Prostate gland (tissue), 2 donors: ENCODE measurements at regions not wholly inside any gene's neighbourhood (a gene's known extent, or its start where the extent isn't known, plus 50 kb on each side); places are given as distances from the start of the nearest gene placed in this dataset.

Experiments used
- POLR2AphosphoS5 ChIP-seq: sonication (generic); formaldehyde crosslinking; IDR thresholded peaks from one replicate; pipeline ENCODE4 v1.6.1; 2017; ENCODE audit warnings: antibody characterized with exemption
- TF ChIP-seq, protein P1 (sequence below), 4 experiments: fragments of 200-600 bp in 2 of 4; fragments of 450-650 bp in 2 of 4; sonication (generic) in 2 of 4; IDR thresholded peaks; 1 replicate in 3 of 4; 2 replicates in 1 of 4; pipeline ENCODE4 v1.5.1; 2016 to 2019; ENCODE audit warnings: antibody characterized with exemption in 4 of 4, mild to moderate bottlenecking in 2 of 4, moderate library complexity in 2 of 4

DNA sequence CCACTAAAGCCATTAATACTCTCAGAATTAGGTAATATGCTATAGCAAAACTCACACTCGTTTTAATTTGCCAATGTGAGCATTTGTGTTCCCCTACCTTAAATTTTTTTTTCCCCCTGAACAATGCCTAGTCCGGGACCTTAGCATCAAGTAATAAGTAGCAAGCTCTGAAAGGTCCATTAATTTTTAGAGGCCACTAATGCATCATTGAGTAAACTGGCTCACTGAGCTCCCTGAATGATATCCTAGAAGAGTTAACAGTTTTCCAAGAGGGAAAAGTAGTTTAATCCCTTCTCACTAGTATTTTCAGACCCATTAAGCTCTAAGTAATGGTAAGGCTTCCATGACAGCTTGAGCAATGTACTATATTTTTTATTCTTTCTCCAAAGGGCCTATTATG is 242.2 kb downstream of the MAT2B start:
- TF ChIP-seq, protein P1, sequence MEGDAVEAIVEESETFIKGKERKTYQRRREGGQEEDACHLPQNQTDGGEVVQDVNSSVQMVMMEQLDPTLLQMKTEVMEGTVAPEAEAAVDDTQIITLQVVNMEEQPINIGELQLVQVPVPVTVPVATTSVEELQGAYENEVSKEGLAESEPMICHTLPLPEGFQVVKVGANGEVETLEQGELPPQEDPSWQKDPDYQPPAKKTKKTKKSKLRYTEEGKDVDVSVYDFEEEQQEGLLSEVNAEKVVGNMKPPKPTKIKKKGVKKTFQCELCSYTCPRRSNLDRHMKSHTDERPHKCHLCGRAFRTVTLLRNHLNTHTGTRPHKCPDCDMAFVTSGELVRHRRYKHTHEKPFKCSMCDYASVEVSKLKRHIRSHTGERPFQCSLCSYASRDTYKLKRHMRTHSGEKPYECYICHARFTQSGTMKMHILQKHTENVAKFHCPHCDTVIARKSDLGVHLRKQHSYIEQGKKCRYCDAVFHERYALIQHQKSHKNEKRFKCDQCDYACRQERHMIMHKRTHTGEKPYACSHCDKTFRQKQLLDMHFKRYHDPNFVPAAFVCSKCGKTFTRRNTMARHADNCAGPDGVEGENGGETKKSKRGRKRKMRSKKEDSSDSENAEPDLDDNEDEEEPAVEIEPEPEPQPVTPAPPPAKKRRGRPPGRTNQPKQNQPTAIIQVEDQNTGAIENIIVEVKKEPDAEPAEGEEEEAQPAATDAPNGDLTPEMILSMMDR (IDR thresholded peaks at IDR 0.05), result no peak
- no peak for TF ChIP-seq POLR2AphosphoS5
